Keratinocyte (primary cell): ENCODE measurements at regions not wholly inside any gene's neighbourhood (a gene's known extent, or its start where the extent isn't known, plus 50 kb on each side); places are given as distances from the start of the nearest gene placed in this dataset.

Experiments used
- DNase-seq: peaks from one replicate; pipeline ENCODE4 v3.0.0-alpha.2; 2011; ENCODE audit warnings: low read depth, missing footprints, low spot score
- FAIRE-seq: peaks from 2 replicates; lab custom pipeline; 2011; peaks lifted over from hg19 to GRCh38; lab: Jason Lieb, UNC
- H2AFZ ChIP-seq: 2 replicates; pipeline ENCODE4 v1.6.0; 2012; ENCODE audit warnings: low read length, control low read depth, inconsistent platforms; ENCODE audit not compliant: control insufficient read depth
- H3K27ac ChIP-seq: 2 replicates; pipeline ENCODE4 v1.5.1; 2011; ENCODE audit warnings: low read length; ENCODE audit not compliant: control insufficient read depth, insufficient read depth
- H3K27me3 ChIP-seq: 3 replicates; pipeline ENCODE4 v1.6.0; 2011; ENCODE audit warnings: low read length; ENCODE audit not compliant: control insufficient read depth, insufficient read depth; ENCODE audit errors: extremely low read depth
- H3K36me3 ChIP-seq, 2 experiments: 2 replicates in 1 of 2; 3 replicates in 1 of 2; pipeline ENCODE4 v1.5.1; 2011; ENCODE audit warnings: low read length in 2 of 2, mild to moderate bottlenecking in 1 of 2; ENCODE audit not compliant: control insufficient read depth in 2 of 2, insufficient read depth in 2 of 2; ENCODE audit errors: extremely low read depth in 1 of 2
- H3K4me1 ChIP-seq: 3 replicates; pipeline ENCODE4 v1.5.1; 2011; ENCODE audit warnings: low read length; ENCODE audit not compliant: control insufficient read depth, insufficient read depth; ENCODE audit errors: extremely low read depth
- H3K4me2 ChIP-seq: 3 replicates; pipeline ENCODE4 v1.6.0; 2011; ENCODE audit warnings: low read depth, low read length; ENCODE audit not compliant: control insufficient read depth, insufficient read depth; ENCODE audit errors: extremely low read depth
- H3K4me3 ChIP-seq, 3 experiments: fragments of 200-600 bp in 1 of 3; sonication (generic) in 1 of 3; 2 replicates in 2 of 3; 3 replicates in 1 of 3; pipeline ENCODE4 v1.5.1; 2011 to 2016; ENCODE audit warnings: low read length in 3 of 3, mild to moderate bottlenecking in 3 of 3, control low read depth in 2 of 3, inconsistent platforms in 1 of 3, low read depth in 1 of 3, mixed read lengths in 1 of 3, mixed run types in 1 of 3, moderate library complexity in 1 of 3; ENCODE audit not compliant: control insufficient read depth in 2 of 3, insufficient read depth in 2 of 3; ENCODE audit errors: extremely low read depth in 1 of 3
- H3K79me2 ChIP-seq: 2 replicates; pipeline ENCODE4 v1.6.0; 2012; ENCODE audit warnings: low read length; ENCODE audit not compliant: control insufficient read depth, insufficient read depth
- H3K9ac ChIP-seq: 3 replicates; pipeline ENCODE4 v1.6.0; 2011; ENCODE audit warnings: low read length; ENCODE audit not compliant: control insufficient read depth, insufficient read depth; ENCODE audit errors: extremely low read depth
- H3K9me1 ChIP-seq: 3 replicates; pipeline ENCODE4 v1.6.0; 2011; ENCODE audit warnings: low read length; ENCODE audit not compliant: control insufficient read depth, insufficient read depth; ENCODE audit errors: extremely low read depth
- H3K9me3 ChIP-seq: 2 replicates; pipeline ENCODE4 v1.5.1; 2012; ENCODE audit warnings: low read depth, low read length; ENCODE audit not compliant: control insufficient read depth
- H4K20me1 ChIP-seq: 3 replicates; pipeline ENCODE4 v1.6.0; 2011; ENCODE audit warnings: low read length; ENCODE audit not compliant: control insufficient read depth, insufficient read depth; ENCODE audit errors: extremely low read depth
- CTCF ChIP-seq, 3 experiments: IDR thresholded peaks in 1 of 3; conservative IDR thresholded peaks in 1 of 3; optimal IDR thresholded peaks in 1 of 3; 2 replicates in 2 of 3; 3 replicates in 1 of 3; pipeline versions ENCODE3 to v1.5.1; 2011; ENCODE audit warnings: low read length in 3 of 3, mild to moderate bottlenecking in 3 of 3, moderate library complexity in 2 of 3, control low read depth in 1 of 3, inconsistent platforms in 1 of 3; ENCODE audit not compliant: insufficient read depth in 2 of 3; ENCODE audit errors: extremely low read depth in 1 of 3
- EZH2 ChIP-seq: IDR thresholded peaks from one replicate; pipeline ENCODE4 v1.6.1; 2012; ENCODE audit warnings: inconsistent platforms, mild to moderate bottlenecking, low read length, moderate library complexity
- dilution Hi-C: fragments of 300-500 bp; cut with MboI; formaldehyde crosslinking; loops from one replicate; pipeline ENCODE4 v1.7.0; 2020; ENCODE audit warnings: low sequenced_read_pairs; ENCODE audit not compliant: extremely low pct_ligation_motif_present

- FAIRE-seq (no peak), DNase-seq (no peak)
- Histone ChIP-seq H3K9me3 (no peaks in the 10 kb centered on the region), H2AFZ (no peak overlapping the region), H3K79me2 (no peaks in the 10 kb centered on the region), H4K20me1 (no peaks in the 10 kb centered on the region), H3K9ac (no peak overlapping the region), H3K4me1 (no peaks in the 10 kb centered on the region), H3K36me3 (no peaks in the 10 kb centered on the region), H3K27me3 (peaks cover 4% of the 10 kb centered on the region), H3K4me3 (no peak overlapping the region), H3K27ac (no peak overlapping the region), H3K9me1 (no peaks in the 10 kb centered on the region), H3K4me2 (no peak overlapping the region)
- dilution Hi-C loops = no loop called here
- TF ChIP-seq EZH2 (no peak), CTCF (optimal IDR thresholded peaks at IDR 0.05 in 1 of 3, IDR thresholded peaks at IDR 0.05 in 1 of 3, conservative IDR thresholded peaks at IDR 0.05 in 1 of 3; ENCODE audit: extremely low read depth in 1 of 3, insufficient read depth in 2 of 3, low read length in 3 of 3) (no peak)
Measured at GRCh38 chr17:83186751-83187421, 107.5 kb downstream of the METRNL start.

GRCh38 chr17:83187782-83188311 lies 108.4 kb downstream of the METRNL start:
- dilution Hi-C loops = no loop called here
- peaks cover 4% of the 10 kb centered on the region for H3K27me3 ChIP-seq
- FAIRE-seq = no peak

More at GRCh38 chr17:83187782-83188311, 108.4 kb downstream of the METRNL start:
- Histone ChIP-seq H3K9me3 (no peaks in the 10 kb centered on the region), H3K4me1 (no peaks in the 10 kb centered on the region), H3K9me1 (no peaks in the 10 kb centered on the region), H2AFZ (no peak overlapping the region), H4K20me1 (no peaks in the 10 kb centered on the region), H3K4me3 (no peak overlapping the region), H3K27ac (no peak overlapping the region), H3K4me2 (no peak overlapping the region), H3K36me3 (no peaks in the 10 kb centered on the region), H3K9ac (no peak overlapping the region), H3K79me2 (no peaks in the 10 kb centered on the region)
- DNase-seq = no peak
- TF ChIP-seq EZH2 = no peak
- no peak for TF ChIP-seq CTCF (optimal IDR thresholded peaks at IDR 0.05 in 1 of 3, IDR thresholded peaks at IDR 0.05 in 1 of 3, conservative IDR thresholded peaks at IDR 0.05 in 1 of 3; ENCODE audit: extremely low read depth in 1 of 3, insufficient read depth in 2 of 3, low read length in 3 of 3)
